GM12875 (cell line): ENCODE measurements at regions not wholly inside any gene's neighbourhood (a gene's known extent, or its start where the extent isn't known, plus 50 kb on each side); places are given as distances from the start of the nearest gene placed in this dataset.

ENCODE experiments used
- H3K4me3 ChIP-seq: one replicate; pipeline ENCODE4 v1.5.1; 2011; ENCODE audit warnings: low read depth, low read length, control low read depth
- TF ChIP-seq, protein P1 (sequence below): IDR thresholded peaks from 2 replicates; pipeline ENCODE4 v1.5.1; 2011; ENCODE audit warnings: low read depth, mild to moderate bottlenecking, control low read depth, inconsistent platforms, low read length, moderate library complexity, borderline replicate concordance; ENCODE audit not compliant: insufficient read depth

DNA sequence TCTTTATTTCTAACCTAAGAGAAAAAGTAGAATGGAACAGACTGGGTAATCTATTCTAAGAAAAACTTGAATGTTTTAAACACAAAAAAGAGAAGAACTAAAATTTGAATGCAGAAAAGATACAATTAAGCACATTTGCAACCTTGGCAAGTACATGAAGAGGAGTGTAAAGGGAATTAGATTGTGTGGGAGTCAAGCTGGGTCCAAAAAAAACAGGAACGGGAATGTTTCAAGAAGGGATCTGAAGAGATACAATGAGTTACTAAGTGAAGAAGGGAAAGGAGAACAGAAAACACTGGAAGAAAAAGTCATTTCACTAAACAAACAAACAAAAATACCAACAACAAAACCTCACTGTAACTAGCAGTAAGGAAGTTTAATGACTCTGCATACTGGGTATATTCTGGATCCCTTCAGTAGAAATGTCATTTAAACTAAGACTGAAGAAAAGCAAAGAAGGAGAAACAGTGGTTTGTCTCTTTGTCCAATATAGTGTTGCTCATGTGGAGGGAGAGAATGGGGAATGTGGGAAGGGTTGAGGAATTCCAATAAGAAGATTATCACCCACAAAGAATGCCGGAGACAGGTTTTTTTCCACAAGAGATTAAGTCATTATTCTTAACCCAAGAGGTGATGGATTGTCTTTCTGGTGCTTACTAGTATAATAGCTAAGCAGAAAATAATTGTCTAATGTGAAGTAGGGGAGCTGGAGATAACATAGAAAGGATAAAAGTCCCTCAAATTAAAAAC, 50.4 kb upstream of the PTPN13 start:
- TF ChIP-seq, protein P1, sequence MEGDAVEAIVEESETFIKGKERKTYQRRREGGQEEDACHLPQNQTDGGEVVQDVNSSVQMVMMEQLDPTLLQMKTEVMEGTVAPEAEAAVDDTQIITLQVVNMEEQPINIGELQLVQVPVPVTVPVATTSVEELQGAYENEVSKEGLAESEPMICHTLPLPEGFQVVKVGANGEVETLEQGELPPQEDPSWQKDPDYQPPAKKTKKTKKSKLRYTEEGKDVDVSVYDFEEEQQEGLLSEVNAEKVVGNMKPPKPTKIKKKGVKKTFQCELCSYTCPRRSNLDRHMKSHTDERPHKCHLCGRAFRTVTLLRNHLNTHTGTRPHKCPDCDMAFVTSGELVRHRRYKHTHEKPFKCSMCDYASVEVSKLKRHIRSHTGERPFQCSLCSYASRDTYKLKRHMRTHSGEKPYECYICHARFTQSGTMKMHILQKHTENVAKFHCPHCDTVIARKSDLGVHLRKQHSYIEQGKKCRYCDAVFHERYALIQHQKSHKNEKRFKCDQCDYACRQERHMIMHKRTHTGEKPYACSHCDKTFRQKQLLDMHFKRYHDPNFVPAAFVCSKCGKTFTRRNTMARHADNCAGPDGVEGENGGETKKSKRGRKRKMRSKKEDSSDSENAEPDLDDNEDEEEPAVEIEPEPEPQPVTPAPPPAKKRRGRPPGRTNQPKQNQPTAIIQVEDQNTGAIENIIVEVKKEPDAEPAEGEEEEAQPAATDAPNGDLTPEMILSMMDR, result no peak
- no peak overlapping the region for H3K4me3 ChIP-seq

DNA sequence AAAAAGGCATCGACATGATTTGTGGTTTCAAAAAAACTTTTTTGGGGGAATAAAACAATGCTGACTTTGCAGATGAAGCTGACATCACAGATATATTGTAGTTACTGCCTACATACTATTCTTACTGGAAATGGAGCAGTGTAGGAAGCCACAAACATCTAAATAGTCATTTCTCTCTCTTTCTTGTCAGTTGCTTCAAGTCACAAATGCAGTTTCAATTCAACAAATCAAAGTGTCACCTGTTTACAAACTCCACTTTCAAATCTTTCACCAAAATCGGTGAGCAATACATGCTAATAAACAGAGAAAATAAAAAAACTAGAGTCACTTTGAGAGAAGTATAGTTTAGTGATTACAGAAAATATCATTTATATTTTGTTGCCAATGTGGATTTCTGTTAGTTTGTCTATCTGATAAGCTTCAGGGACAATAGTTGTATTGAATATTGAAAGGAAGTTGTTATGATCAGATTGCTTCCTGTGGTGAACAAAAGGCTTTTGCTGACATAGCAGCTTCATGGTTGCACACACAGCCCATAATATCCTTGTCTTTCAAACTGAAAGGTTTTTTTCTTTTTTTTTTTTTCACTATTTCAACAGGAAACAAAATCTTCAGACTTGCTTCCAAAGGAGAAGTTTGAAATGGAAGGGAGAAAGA, 49.7 kb upstream of the PTPN13 start:
- TF ChIP-seq, protein P1, result no peak
- H3K4me3 ChIP-seq, result no peak overlapping the region
